HG03039 (cell line): ENCODE measurements at regions not wholly inside any gene's neighbourhood (a gene's known extent, or its start where the extent isn't known, plus 50 kb on each side); places are given as distances from the start of the nearest gene placed in this dataset.

Source experiments
- ATAC-seq: cut with Tn5 transposase; IDR thresholded peaks from one replicate; pipeline ENCODE4 v1.9.1; 2021; ENCODE audit warnings: mild to moderate bottlenecking, moderate library complexity; ENCODE audit not compliant: unreplicated experiment

- ATAC-seq, result no peak
Measured at GRCh38 chr2:136248242-136248641, 130.3 kb upstream of the CXCR4 start.

DNA sequence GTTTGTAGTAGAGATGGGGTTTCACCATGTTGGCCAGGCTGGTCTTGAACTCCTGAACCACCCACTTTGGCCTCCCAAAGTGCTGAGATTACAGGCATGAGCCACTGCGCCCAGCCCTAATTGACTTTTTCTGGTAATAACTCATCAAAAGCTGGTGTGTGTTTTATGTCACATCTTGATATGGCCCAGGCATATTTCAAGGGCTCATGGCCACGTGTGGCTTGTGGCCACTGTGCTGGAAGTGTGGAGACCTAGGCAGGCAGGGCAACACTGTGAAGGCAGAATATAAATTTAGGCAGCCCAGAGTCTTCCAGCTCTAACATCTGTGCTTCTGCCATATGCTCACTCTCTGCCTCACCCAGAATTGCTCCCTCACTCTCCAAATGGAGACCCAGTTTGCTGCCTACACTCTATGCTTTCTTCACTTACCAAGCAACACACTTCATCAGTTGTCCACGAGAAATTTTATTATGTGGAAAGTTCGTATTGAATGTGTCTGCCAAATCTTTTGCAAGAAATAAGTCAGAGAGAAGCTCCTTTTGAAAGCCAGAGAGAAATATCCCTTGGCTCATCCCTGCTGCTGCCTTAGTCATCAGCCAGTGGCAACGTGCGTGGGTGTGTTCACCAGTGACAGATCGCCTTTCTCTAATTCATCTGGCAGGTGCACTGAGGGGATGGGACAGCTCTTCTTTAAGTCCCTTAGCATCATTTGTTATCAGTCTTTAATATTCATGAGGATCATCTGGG lies 129.4 kb upstream of the CXCR4 start:
- ATAC-seq, result no peak

DNA sequence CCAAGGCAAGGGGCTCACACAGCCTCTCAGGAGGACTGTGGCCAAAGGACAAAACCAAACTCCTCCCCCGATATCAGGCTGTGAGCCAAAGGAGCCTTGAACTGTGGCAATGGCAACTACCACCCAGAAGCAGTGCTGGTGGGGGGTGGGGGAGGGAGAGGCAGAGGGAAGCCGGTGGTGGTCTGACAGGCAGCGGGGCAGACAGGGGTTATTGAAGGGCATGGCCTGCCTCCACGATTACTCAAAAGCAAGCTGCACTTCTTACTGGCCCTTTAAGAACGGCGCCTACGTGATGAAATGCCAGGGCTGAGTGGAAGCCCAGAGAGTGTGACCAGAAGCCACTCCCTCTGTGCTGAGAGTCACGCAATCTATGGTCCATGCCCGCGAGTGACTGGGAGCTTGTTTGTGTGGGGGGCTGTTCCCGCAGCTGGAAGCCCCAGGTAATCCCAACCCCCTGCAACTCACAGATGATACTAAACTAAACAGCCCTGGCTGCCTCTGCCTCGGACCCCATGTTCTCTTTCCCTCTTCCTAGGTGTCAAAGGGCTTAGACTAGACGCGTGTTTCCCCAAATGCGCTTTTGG lies 128.2 kb upstream of the CXCR4 start:
- peak; percentile 77 for ATAC-seq

DNA sequence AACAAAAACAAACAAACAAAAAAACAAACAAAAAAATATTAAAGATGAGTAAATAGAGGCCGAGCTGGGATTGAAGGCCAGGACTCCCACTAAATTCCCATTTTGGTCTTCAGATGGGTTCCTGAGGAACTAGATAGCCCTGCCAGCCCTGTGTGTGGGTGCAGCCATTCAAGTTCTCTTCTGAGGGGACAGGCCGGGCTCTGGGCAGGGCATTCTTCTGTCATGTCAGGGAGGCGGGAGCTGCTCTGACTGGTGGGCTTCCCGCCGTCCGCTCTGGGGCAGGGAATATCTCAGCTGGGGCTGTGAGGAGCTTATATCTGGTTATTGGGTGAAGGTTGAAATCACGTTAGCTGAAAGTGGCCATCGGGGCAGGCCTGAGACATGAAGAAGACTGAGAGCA lies 127.3 kb upstream of the CXCR4 start:
- ATAC-seq, result no peak

- ATAC-seq, result no peak
Measured at GRCh38 chr2:136244536-136244885, 126.6 kb upstream of the CXCR4 start.

- no peak for ATAC-seq
Measured at GRCh38 chr2:136243638-136244535, 125.9 kb upstream of the CXCR4 start.

DNA sequence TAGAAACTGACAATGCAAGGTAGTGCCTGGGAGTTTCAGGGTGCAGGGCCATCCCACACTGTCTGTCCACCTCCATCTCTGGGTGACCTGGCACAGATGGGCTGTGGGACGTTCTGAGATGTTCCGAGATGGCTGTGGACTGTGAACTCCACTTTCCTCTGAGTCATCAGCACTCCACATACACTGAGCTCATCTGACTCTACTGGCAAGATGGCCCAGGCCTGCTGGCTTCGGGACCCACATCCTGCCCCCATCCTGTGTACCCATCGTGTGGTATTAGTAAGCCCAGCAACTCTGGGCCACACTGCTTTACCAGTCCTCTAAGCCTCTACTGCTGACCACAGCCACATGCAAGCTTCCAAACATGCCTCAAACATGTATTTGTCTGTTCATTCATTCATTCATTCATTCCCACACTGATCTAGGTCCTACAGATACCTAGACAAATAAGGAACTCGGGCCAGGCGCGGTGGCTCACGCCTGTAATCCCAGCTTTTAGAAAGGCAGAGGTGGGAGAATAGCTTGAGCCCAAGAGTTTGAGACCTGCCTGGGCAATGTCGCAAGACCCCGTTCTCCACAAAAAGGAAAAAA lies 124.8 kb upstream of the CXCR4 start:
- ATAC-seq, result no peak

- no peak for ATAC-seq
Measured at GRCh38 chr2:136242100-136242499, 124.2 kb upstream of the CXCR4 start.

- no peak for ATAC-seq
Measured at GRCh38 chr2:136239079-136239685, 121.2 kb upstream of the CXCR4 start.

DNA sequence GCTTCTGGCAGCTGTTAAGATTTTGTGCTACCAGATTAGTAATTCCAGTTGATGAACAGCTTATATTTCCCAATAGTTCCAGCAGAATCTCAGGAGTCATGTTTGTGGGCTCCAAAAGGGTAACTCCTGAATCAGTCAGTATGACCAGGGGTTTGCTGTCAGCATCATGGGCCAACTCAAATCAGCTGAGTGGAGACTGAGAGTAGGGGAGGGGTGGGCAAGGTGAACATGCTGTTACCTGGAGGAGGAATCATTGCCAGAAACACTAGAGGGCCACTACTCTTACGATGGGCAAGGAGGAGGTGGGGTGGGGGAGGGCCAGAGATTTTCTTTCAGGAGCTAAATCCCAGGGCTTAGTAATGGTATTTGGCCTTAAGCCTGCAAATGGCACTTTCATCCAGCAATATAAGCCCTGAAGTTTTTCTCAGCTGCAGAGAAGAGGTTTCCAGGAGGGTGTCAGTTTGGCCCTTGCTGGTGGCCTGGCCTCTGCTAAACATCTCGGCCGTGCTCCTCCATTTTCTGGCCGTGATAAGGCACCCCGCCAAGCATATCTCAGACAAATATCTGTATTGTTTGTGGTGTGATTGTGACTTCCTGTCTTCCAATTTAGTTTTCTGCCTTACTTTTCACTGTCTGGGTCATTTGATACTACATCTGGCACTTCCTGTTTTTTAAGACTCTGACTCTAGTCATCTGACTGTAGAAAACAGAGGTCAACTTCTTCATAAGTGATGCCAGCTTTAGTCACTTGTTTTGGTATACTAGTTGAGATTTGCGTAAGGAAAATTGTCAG lies 120.5 kb upstream of the CXCR4 start:
- ATAC-seq, result peak; percentile 81

DNA sequence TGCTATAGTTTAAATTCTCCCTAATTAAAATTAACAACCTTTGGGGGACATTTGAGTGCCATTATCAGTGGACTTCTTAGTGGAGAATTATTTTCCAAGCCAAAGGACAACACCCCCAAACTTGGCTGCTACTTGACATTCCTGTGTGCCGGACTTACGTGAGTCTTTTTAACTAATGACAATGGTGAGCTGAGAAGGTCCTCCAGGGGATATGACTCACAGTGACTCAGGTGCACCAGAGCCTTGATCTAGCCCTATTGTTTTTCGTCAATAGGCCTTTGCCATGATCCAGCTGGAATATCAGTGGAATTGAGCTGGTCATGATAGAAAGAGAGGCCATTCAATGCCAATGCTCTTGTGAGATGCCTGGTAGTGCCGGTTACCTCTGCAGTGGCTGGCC lies 118.1 kb upstream of the CXCR4 start:
- no peak for ATAC-seq

DNA sequence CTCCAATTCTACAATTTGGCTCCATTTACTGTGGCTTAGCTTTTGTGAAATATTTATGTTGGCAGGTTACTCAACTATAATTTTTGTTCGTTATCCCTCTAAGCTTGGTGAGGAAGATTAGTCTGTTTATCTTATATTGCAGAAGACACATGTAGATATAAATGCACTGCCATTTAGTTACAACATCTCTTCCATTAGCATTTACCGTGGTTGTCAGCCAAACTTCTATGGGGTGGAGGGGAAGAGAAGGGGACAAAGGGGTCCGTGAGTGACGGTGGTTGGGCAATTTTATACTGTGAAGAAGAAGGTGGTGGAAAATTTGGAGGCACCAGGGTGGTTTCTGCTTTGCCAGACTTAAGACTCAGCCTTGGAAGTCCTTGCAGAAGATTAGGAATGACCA lies 117.6 kb upstream of the CXCR4 start:
- no peak for ATAC-seq

DNA sequence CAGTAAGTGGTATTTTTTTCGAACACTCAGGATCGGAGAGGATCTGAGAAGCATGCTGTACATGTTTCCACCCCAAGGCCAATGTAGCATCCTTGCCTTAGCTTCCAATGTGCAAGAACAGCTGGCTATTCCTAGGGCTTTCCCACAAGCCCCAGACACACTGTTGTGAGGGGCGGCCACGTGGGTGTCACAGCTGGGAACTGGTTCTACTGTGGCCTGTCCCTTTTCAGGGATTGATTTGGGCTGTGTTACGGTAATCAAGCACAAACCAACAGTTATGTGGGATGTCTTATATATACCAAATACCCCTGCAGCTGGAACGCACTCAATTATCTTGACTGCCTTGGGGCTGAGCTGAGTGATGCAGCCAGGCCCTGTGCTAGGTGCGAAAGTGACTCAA lies 116.3 kb upstream of the CXCR4 start:
- no peak for ATAC-seq

GRCh38 chr2:136233298-136233697 lies 115.3 kb upstream of the CXCR4 start:
- no peak for ATAC-seq

DNA sequence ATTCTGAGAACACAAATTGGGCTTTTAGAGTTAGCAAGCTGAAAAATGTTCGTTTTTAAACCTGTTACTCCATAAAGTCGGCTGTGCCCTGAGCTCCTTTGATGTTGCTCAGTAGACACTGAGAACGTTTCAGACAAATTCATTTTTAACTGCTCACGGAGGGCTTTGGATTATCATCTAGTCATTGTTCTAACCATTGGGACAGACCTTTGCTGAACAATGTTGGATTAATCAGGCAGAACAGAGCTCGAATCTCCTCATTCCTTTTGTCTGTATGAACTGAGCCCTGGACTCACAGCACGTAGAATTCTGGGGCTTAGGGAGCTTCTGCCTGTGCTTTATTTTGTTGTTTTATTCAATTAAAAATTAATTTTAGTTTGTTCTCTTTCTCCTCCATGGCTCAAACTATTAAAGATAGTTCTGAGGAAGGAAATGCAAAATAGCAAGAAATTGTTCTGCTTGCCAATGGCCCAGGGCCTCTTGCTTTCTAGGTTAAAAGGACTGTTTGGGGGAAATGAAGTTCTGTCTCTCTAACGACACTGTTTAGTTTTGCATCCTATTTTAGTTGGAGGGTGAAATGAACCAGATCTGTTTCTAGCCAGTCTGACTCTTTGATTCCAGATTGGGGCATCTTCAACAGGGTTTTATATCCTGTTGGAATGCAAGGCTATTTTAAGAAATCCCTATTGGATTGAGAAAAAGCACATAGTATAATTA lies 114.7 kb upstream of the CXCR4 start:
- no peak for ATAC-seq

DNA sequence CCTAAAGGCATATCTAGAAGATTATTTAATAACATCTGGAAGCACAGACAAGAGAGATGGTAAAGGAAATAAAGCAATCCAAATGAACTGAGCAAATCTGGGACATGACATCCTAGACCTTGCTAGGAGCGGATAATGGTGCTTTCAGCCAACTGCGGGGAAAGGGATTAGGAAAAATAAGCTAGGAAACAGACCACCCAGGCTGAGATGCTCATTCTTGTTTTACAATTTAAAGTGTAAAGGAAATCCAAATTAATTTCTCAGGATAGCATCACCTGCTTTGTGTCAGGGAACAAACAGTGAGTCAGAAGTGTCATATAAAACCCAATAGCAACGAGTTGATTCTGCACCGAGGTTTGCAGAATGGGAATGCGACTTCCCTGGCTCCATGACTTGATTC lies 112.5 kb upstream of the CXCR4 start:
- no peak for ATAC-seq

- ATAC-seq, result no peak
Measured at GRCh38 chr2:136226903-136227302, 109.0 kb upstream of the CXCR4 start.

- no peak for ATAC-seq
Measured at GRCh38 chr2:136225950-136226835, 108.2 kb upstream of the CXCR4 start.

- no peak for ATAC-seq
Measured at GRCh38 chr2:136223274-136223673, 105.3 kb upstream of the CXCR4 start.
